Cardiac muscle cell (in vitro differentiated cells and primary cell): ENCODE measurements at regions not wholly inside any gene's neighbourhood (a gene's known extent, or its start where the extent isn't known, plus 50 kb on each side); places are given as distances from the start of the nearest gene placed in this dataset.
"Not testable (repeated sequence)": the region's sequence is repeated elsewhere in the genome, so short reads cannot be mapped to it uniquely, and the experiment has no call there.

Experiments used
- DNase-seq, 2 donors: peaks; one replicate each; pipeline versions ENCODE4 v3.0.0 to v3.0.0-alpha.2; 2010 to 2017; ENCODE audit warnings: low read depth in 1 of 2, low spot score in 1 of 2
- H3K27ac ChIP-seq: fragments of 200-600 bp; sonication (generic); 2 replicates; pipeline ENCODE4 v1.5.1; 2016
- H3K27me3 ChIP-seq: fragments of 200-600 bp; sonication (generic); 2 replicates; pipeline ENCODE4 v1.6.0; 2016; ENCODE audit warnings: control low read depth
- H3K36me3 ChIP-seq: fragments of 200-600 bp; sonication (generic); 2 replicates; pipeline ENCODE4 v1.5.1; 2016; ENCODE audit warnings: control low read depth
- H3K4me1 ChIP-seq: fragments of 200-600 bp; sonication (generic); 2 replicates; pipeline ENCODE4 v1.8.1; 2017; ENCODE audit warnings: low read depth, mild to moderate bottlenecking, mixed run types
- H3K4me3 ChIP-seq: fragments of 200-600 bp; sonication (generic); 2 replicates; pipeline ENCODE4 v1.5.1; 2016; ENCODE audit warnings: mild to moderate bottlenecking
- H3K9me3 ChIP-seq: fragments of 200-600 bp; sonication (generic); 2 replicates; pipeline ENCODE4 v1.5.1; 2017; ENCODE audit warnings: low read depth, mild to moderate bottlenecking, control low read depth
- CTCF ChIP-seq: IDR thresholded peaks from 2 replicates; pipeline ENCODE4 v1.5.1; 2012; ENCODE audit warnings: low read depth, mild to moderate bottlenecking, low read length

GRCh38 chr1:22334860-22335550 lies 116.6 kb upstream of the ZBTB40 start:
- Histone ChIP-seq H3K36me3 (no peaks in the 10 kb centered on the region), H3K27me3 (peaks cover 33% of the 10 kb centered on the region), H3K4me1 (no peaks in the 10 kb centered on the region), H3K9me3 (no peaks in the 10 kb centered on the region), H3K27ac (no peak overlapping the region), H3K4me3 (no peak overlapping the region)
- no peak for DNase-seq
- TF ChIP-seq CTCF, result no peak

DNA sequence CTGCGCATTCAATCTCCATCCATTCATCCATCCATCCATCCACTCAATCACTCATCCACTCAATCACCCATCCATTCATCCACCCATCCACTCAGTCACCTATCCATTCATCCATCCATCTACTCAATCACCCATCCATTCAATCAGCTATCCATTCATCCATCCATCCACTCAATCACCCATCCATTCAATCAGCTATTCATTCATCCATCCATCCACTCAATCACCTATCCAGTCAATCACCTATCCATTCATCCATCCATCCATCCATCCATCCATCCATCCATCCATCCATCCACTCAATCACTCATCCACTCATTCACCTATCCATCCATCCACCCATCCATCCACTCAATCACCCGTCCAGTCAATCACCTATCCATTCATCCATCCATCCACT lies 115.4 kb upstream of the ZBTB40 start:
- not testable (repeated sequence) for H3K9me3 ChIP-seq, DNase-seq, H3K4me3 ChIP-seq, H3K4me1 ChIP-seq, H3K36me3 ChIP-seq, H3K27ac ChIP-seq
- H3K27me3 ChIP-seq, result peaks cover 41% of the 10 kb centered on the region

- H3K27ac ChIP-seq, DNase-seq: not testable (repeated sequence)
These were observed 114.7 kb upstream of the ZBTB40 start for GRCh38 chr1:22336696-22337545.

GRCh38 chr1:22338071-22338765 lies 113.4 kb upstream of the ZBTB40 start:
- no peak for DNase-seq
- no peak for TF ChIP-seq CTCF
- Histone ChIP-seq H3K27ac (no peak overlapping the region), H3K4me1 (no peaks in the 10 kb centered on the region), H3K27me3 (peaks cover 33% of the 10 kb centered on the region), H3K9me3 (no peaks in the 10 kb centered on the region), H3K36me3 (no peaks in the 10 kb centered on the region), H3K4me3 (no peak overlapping the region)

More at GRCh38 chr1:22336696-22337545, 114.7 kb upstream of the ZBTB40 start:
- not testable (repeated sequence) for H3K9me3 ChIP-seq, H3K4me3 ChIP-seq, H3K36me3 ChIP-seq, H3K4me1 ChIP-seq
- peaks cover 41% of the 10 kb centered on the region for H3K27me3 ChIP-seq

GRCh38 chr1:22339237-22339636 lies 112.4 kb upstream of the ZBTB40 start:
- Histone ChIP-seq H3K4me1 (no peaks in the 10 kb centered on the region), H3K27me3 (peaks cover 40% of the 10 kb centered on the region)

DNA sequence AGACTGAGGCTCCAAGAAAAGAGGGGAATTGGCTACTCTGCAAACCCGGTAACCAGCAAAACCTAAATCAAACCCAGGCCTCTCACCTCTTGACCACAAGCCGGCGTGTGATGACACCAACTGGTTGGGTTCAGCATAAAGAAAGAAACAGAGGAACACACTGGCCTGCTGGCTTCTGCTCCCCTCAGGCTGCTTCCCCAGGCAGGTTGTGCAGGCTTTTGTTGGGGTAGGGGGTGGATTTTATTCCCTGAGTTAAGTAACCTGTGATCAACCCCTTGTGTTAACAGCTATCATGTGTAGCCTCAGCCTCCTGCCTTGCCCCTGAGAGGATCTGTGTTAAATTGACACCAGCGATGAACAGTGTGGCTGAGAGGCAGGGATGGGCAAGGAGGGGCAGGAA lies 111.6 kb upstream of the ZBTB40 start:
- no peak overlapping the region for H3K4me3 ChIP-seq
- H3K27ac ChIP-seq, result no peak overlapping the region
- H3K9me3 ChIP-seq, result no peaks in the 10 kb centered on the region
- no peaks in the 10 kb centered on the region for H3K4me1 ChIP-seq
- no peaks in the 10 kb centered on the region for H3K36me3 ChIP-seq
- TF ChIP-seq CTCF, result no peak
- peaks cover 42% of the 10 kb centered on the region for H3K27me3 ChIP-seq
- no peak for DNase-seq

More at GRCh38 chr1:22339237-22339636, 112.4 kb upstream of the ZBTB40 start:
- no peak for TF ChIP-seq CTCF
- no peak overlapping the region for H3K4me3 ChIP-seq
- no peak overlapping the region for H3K27ac ChIP-seq
- peak in 1 of 2 donors; percentile 32 for DNase-seq
- no peaks in the 10 kb centered on the region for H3K36me3 ChIP-seq
- no peaks in the 10 kb centered on the region for H3K9me3 ChIP-seq
